ENCODE measurements at regions not wholly inside any gene's neighbourhood (a gene's known extent, or its start where the extent isn't known, plus 50 kb on each side); places are given as distances from the start of the nearest gene placed in this dataset.

- TF ChIP-seq CTCF (IDR thresholded peaks at IDR 0.05; ENCODE audit: low read depth, low read length) = no peak
- no peak for DNase-seq (ENCODE audit: extremely low read depth, low read depth)
These were observed 69.5 kb upstream of the SSX2IP start for GRCh38 chr1:84759756-84760155.

GRCh38 chr1:84758968-84759491 lies 68.8 kb upstream of the SSX2IP start:
- no peak for TF ChIP-seq CTCF (IDR thresholded peaks at IDR 0.05; ENCODE audit: low read depth, low read length)
- no peak for DNase-seq (ENCODE audit: extremely low read depth, low read depth)

- TF ChIP-seq CTCF (IDR thresholded peaks at IDR 0.05; ENCODE audit: low read depth, low read length) = no peak
- no peak for DNase-seq (ENCODE audit: extremely low read depth, low read depth)
These were observed 68.2 kb upstream of the SSX2IP start for GRCh38 chr1:84758476-84758875.

- no peak for DNase-seq (ENCODE audit: extremely low read depth, low read depth)
- no peak for TF ChIP-seq CTCF (IDR thresholded peaks at IDR 0.05; ENCODE audit: low read depth, low read length)
These were observed 67.0 kb upstream of the SSX2IP start for GRCh38 chr1:84757301-84757700.

GRCh38 chr1:84756455-84757082 lies 66.3 kb upstream of the SSX2IP start:
- TF ChIP-seq CTCF (IDR thresholded peaks at IDR 0.05; ENCODE audit: low read depth, low read length) = no peak
- DNase-seq (ENCODE audit: extremely low read depth, low read depth) = no peak

GRCh38 chr1:84756001-84756400 lies 65.7 kb upstream of the SSX2IP start:
- no peak for DNase-seq (ENCODE audit: extremely low read depth, low read depth)
- TF ChIP-seq CTCF (IDR thresholded peaks at IDR 0.05; ENCODE audit: low read depth, low read length) = no peak

- no peak for TF ChIP-seq CTCF (IDR thresholded peaks at IDR 0.05; ENCODE audit: low read depth, low read length)
- no peak for DNase-seq (ENCODE audit: extremely low read depth, low read depth)
These were observed 65.0 kb upstream of the SSX2IP start for GRCh38 chr1:84755216-84755615.
